Neural cell (in vitro differentiated cells): ENCODE measurements at regions not wholly inside any gene's neighbourhood (a gene's known extent, or its start where the extent isn't known, plus 50 kb on each side); places are given as distances from the start of the nearest gene placed in this dataset.

Experiments
- EP300 ChIP-seq: fragments of 450-650 bp; conservative IDR thresholded peaks from 2 replicates; pipeline ENCODE4 v1.6.1; 2014; ENCODE audit warnings: antibody characterized with exemption, mild to moderate bottlenecking, moderate library complexity; ENCODE audit not compliant: poor library complexity, severe bottlenecking
- EZH2 ChIP-seq: fragments of 200-600, 300-800 bp; shearing (Covaris generic), sonication (generic); IDR thresholded peaks from 2 replicates; pipeline ENCODE4 v1.6.1; 2014; ENCODE audit warnings: antibody characterized with exemption, low read length, borderline replicate concordance, mild to moderate bottlenecking; ENCODE audit not compliant: insufficient read depth, poor library complexity, severe bottlenecking
- POLR2AphosphoS5 ChIP-seq: IDR thresholded peaks from 2 replicates; pipeline ENCODE4 v1.6.1; 2012
- RAD21 ChIP-seq: fragments of 450-650 bp; conservative IDR thresholded peaks from 2 replicates; pipeline ENCODE4 v1.6.1; 2014; ENCODE audit warnings: antibody characterized with exemption, mild to moderate bottlenecking, moderate library complexity
- TAF1 ChIP-seq: IDR thresholded peaks from 2 replicates; pipeline ENCODE4 v1.6.1; 2012; ENCODE audit warnings: low read depth
- TF ChIP-seq, protein P1 (sequence below): fragments of 450-650 bp; IDR thresholded peaks from 2 replicates; pipeline ENCODE4 v1.5.1; 2014; ENCODE audit warnings: antibody characterized with exemption, mild to moderate bottlenecking, moderate library complexity; ENCODE audit not compliant: poor library complexity, severe bottlenecking
- TF ChIP-seq, protein P2 (sequence below): IDR thresholded peaks from 2 replicates; pipeline ENCODE4 v1.6.1; 2012; ENCODE audit warnings: borderline replicate concordance

DNA sequence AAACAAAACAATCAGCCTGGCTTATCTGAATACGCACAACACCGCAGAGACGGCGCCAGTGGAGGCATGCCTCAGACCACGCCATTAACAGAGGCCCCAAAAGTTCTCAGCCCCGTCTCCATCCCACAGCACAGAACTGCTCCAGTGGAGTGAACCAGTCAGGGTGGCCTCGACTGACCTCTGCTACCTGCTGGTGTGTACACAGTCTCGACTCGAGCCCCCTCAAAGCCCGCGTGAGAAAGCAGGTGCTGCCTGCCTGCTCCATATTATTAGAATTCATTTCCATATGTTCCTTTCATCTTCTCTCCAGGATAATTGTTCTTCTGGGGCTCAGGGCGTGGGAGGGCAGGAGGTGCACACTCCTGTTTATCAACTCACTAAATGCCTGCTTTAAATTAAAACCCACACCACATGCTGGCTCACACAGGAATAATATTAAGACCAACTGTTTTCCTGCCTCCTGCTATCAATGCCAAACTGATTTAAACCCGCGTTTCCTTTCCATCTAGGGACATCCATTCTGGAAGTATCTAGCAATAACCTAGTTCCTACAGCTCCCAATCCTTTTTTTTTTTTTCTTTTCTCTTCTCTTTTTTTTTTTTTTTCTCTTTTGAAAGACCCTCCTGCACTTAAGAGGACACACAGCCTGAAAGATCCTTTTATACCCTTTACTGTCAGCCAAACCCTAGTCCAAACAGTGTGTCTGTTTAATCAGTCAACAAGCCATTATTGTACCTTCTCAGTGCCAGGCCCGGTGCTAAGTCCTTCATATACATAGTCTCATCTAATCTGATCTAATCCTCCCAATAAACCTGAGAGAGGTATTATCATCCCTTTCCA, 101.2 kb downstream of the TLE3 start:
- TF ChIP-seq RAD21: no peak
- TF ChIP-seq, protein P1, sequence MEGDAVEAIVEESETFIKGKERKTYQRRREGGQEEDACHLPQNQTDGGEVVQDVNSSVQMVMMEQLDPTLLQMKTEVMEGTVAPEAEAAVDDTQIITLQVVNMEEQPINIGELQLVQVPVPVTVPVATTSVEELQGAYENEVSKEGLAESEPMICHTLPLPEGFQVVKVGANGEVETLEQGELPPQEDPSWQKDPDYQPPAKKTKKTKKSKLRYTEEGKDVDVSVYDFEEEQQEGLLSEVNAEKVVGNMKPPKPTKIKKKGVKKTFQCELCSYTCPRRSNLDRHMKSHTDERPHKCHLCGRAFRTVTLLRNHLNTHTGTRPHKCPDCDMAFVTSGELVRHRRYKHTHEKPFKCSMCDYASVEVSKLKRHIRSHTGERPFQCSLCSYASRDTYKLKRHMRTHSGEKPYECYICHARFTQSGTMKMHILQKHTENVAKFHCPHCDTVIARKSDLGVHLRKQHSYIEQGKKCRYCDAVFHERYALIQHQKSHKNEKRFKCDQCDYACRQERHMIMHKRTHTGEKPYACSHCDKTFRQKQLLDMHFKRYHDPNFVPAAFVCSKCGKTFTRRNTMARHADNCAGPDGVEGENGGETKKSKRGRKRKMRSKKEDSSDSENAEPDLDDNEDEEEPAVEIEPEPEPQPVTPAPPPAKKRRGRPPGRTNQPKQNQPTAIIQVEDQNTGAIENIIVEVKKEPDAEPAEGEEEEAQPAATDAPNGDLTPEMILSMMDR: no peak
- TF ChIP-seq EZH2: no peak
- no peak for TF ChIP-seq POLR2AphosphoS5
- TF ChIP-seq, protein P2, sequence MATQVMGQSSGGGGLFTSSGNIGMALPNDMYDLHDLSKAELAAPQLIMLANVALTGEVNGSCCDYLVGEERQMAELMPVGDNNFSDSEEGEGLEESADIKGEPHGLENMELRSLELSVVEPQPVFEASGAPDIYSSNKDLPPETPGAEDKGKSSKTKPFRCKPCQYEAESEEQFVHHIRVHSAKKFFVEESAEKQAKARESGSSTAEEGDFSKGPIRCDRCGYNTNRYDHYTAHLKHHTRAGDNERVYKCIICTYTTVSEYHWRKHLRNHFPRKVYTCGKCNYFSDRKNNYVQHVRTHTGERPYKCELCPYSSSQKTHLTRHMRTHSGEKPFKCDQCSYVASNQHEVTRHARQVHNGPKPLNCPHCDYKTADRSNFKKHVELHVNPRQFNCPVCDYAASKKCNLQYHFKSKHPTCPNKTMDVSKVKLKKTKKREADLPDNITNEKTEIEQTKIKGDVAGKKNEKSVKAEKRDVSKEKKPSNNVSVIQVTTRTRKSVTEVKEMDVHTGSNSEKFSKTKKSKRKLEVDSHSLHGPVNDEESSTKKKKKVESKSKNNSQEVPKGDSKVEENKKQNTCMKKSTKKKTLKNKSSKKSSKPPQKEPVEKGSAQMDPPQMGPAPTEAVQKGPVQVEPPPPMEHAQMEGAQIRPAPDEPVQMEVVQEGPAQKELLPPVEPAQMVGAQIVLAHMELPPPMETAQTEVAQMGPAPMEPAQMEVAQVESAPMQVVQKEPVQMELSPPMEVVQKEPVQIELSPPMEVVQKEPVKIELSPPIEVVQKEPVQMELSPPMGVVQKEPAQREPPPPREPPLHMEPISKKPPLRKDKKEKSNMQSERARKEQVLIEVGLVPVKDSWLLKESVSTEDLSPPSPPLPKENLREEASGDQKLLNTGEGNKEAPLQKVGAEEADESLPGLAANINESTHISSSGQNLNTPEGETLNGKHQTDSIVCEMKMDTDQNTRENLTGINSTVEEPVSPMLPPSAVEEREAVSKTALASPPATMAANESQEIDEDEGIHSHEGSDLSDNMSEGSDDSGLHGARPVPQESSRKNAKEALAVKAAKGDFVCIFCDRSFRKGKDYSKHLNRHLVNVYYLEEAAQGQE: no peak
- TF ChIP-seq EP300: no peak
- no peak for TF ChIP-seq TAF1
